Activated naive CD8-positive, alpha-beta T cell (primary cell): ENCODE measurements at regions not wholly inside any gene's neighbourhood (a gene's known extent, or its start where the extent isn't known, plus 50 kb on each side); places are given as distances from the start of the nearest gene placed in this dataset.

Experiments used
- H3K27ac Mint-ChIP-seq: one replicate; pipeline ENCODE4 v1.8.0; 2021; ENCODE audit warnings: mixed read lengths
- H3K27me3 Mint-ChIP-seq: one replicate; pipeline ENCODE4 v1.8.0; 2021; ENCODE audit warnings: mixed read lengths
- H3K36me3 Mint-ChIP-seq: one replicate; pipeline ENCODE4 v1.8.0; 2021; ENCODE audit warnings: mixed read lengths
- H3K4me1 Mint-ChIP-seq: one replicate; pipeline ENCODE4 v1.8.0; 2021; ENCODE audit warnings: low read depth, mixed read lengths
- H3K4me3 Mint-ChIP-seq: one replicate; pipeline ENCODE4 v1.8.0; 2021; ENCODE audit warnings: mild to moderate bottlenecking, mixed read lengths
- H3K9me3 Mint-ChIP-seq: one replicate; pipeline ENCODE4 v1.8.0; 2021; ENCODE audit warnings: low read depth, mixed read lengths

GRCh38 chr12:89016970-89017778, 335.1 kb downstream of the DUSP6 start:
- H3K4me3 Mint-ChIP-seq: no peak overlapping the region
- peaks cover 7% of the 10 kb centered on the region for H3K27me3 Mint-ChIP-seq
- peaks cover 12% of the 10 kb centered on the region for H3K4me1 Mint-ChIP-seq
- no peaks in the 10 kb centered on the region for H3K36me3 Mint-ChIP-seq
- no peaks in the 10 kb centered on the region for H3K9me3 Mint-ChIP-seq
- H3K27ac Mint-ChIP-seq: no peak overlapping the region

GRCh38 chr12:89015419-89015818, 336.9 kb downstream of the DUSP6 start:
- Mint-ChIP-seq H3K4me3 (no peak overlapping the region), H3K4me1 (peaks cover 7% of the 10 kb centered on the region), H3K27me3 (peaks cover 7% of the 10 kb centered on the region), H3K27ac (no peak overlapping the region), H3K9me3 (no peaks in the 10 kb centered on the region), H3K36me3 (no peaks in the 10 kb centered on the region)

GRCh38 chr12:88998421-88998820, 353.9 kb downstream of the DUSP6 start:
- Mint-ChIP-seq H3K36me3 (no peaks in the 10 kb centered on the region), H3K27me3 (peaks cover 10% of the 10 kb centered on the region), H3K4me3 (no peak overlapping the region), H3K27ac (no peak overlapping the region), H3K4me1 (no peaks in the 10 kb centered on the region), H3K9me3 (no peaks in the 10 kb centered on the region)

DNA sequence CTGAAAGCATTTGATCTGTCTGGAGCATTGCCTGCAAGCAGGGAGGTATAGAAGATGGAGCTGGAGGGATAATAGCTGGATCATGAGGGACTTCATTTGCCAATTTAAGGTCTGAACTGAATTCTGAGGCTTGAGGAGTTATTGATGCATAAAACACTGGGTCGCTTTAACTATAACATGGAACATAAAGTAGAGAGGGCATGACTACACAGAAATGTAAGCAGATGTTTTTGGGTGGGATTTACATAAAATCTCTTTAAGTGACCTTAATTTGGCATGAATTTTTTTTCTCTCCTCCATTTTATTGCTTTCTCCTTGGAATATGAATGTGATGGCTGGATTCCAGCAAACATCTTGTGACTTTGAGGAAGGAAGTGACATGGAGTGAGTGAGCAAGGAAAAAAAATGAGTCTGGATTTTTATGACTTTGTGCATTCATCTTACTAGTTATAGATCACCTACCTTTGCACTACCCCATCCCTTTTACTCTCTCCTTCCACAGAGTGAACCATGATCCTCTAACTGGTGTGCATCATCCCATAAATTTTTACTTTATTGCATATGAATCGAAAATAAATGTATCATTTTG, 356.0 kb downstream of the DUSP6 start:
- no peaks in the 10 kb centered on the region for H3K4me1 Mint-ChIP-seq
- H3K27ac Mint-ChIP-seq: no peak overlapping the region
- H3K4me3 Mint-ChIP-seq: no peak overlapping the region
- H3K9me3 Mint-ChIP-seq: no peaks in the 10 kb centered on the region
- no peaks in the 10 kb centered on the region for H3K36me3 Mint-ChIP-seq
- peaks cover 13% of the 10 kb centered on the region for H3K27me3 Mint-ChIP-seq

GRCh38 chr12:88994971-88995370, 357.3 kb downstream of the DUSP6 start:
- H3K36me3 Mint-ChIP-seq: no peaks in the 10 kb centered on the region
- no peaks in the 10 kb centered on the region for H3K4me1 Mint-ChIP-seq
- H3K4me3 Mint-ChIP-seq: no peak overlapping the region
- peaks cover 17% of the 10 kb centered on the region for H3K27me3 Mint-ChIP-seq
- no peaks in the 10 kb centered on the region for H3K9me3 Mint-ChIP-seq
- no peak overlapping the region for H3K27ac Mint-ChIP-seq

DNA sequence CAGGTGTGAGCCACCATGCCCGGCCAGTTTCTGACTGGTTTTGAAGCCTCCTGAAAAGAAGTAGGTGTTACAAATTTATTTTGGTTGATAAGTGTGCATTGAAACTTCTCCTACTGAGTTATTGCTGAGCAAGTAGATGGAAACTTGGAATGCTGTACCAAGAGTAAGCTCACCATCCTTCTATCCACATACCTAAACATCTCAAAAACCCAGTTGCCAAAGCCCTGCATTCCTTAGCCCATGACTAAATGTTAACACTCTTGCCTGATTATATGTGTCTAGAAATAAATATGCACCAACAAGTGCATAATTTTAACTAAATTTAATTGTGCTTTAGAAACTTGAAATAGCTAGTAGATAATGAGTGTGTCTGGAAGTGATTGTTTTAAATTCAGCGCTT, 357.8 kb downstream of the DUSP6 start:
- Mint-ChIP-seq H3K4me1 (no peaks in the 10 kb centered on the region), H3K9me3 (no peaks in the 10 kb centered on the region), H3K36me3 (no peaks in the 10 kb centered on the region), H3K27me3 (peaks cover 17% of the 10 kb centered on the region), H3K27ac (no peak overlapping the region), H3K4me3 (no peak overlapping the region)

GRCh38 chr12:88993651-88994050, 358.6 kb downstream of the DUSP6 start:
- Mint-ChIP-seq H3K4me3 (no peak overlapping the region), H3K27me3 (peaks cover 17% of the 10 kb centered on the region), H3K27ac (no peak overlapping the region), H3K4me1 (no peaks in the 10 kb centered on the region), H3K9me3 (no peaks in the 10 kb centered on the region), H3K36me3 (no peaks in the 10 kb centered on the region)

- Mint-ChIP-seq H3K27me3 (peaks cover 5% of the 10 kb centered on the region), H3K4me3 (no peak overlapping the region), H3K9me3 (no peaks in the 10 kb centered on the region), H3K36me3 (no peaks in the 10 kb centered on the region), H3K27ac (no peak overlapping the region), H3K4me1 (no peaks in the 10 kb centered on the region)
Measured at GRCh38 chr12:88986056-88986455, 366.2 kb downstream of the DUSP6 start.

- Mint-ChIP-seq H3K27me3 (peaks cover 4% of the 10 kb centered on the region), H3K9me3 (no peaks in the 10 kb centered on the region), H3K36me3 (no peaks in the 10 kb centered on the region), H3K4me1 (no peaks in the 10 kb centered on the region), H3K4me3 (no peak overlapping the region), H3K27ac (no peak overlapping the region)
Measured at GRCh38 chr12:88985631-88986030, 366.7 kb downstream of the DUSP6 start.

GRCh38 chr12:88985011-88985410, 367.3 kb downstream of the DUSP6 start:
- no peaks in the 10 kb centered on the region for H3K4me1 Mint-ChIP-seq
- H3K36me3 Mint-ChIP-seq: no peaks in the 10 kb centered on the region
- H3K4me3 Mint-ChIP-seq: no peak overlapping the region
- no peaks in the 10 kb centered on the region for H3K9me3 Mint-ChIP-seq
- H3K27ac Mint-ChIP-seq: no peak overlapping the region
- H3K27me3 Mint-ChIP-seq: peaks cover 9% of the 10 kb centered on the region

DNA sequence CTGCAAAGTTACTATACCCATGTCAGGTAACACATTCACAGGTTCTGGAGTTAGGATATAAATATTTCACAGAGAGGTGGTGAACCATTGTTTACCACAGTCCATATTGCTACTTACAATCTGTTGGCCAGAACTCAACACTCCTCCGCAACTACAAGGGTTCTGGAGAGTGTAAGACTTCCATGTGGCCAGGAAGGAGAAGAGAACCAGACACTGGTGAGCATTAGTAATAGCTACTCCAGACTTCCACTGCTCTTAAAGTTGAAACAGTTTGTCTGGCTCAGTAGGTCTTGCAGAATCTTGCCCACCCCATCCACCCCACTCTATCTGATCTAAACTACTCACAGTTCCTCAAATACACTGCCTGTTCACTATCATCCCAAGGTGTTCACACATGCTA, 369.6 kb downstream of the DUSP6 start:
- H3K27me3 Mint-ChIP-seq: peaks cover 12% of the 10 kb centered on the region
- no peaks in the 10 kb centered on the region for H3K9me3 Mint-ChIP-seq
- H3K4me3 Mint-ChIP-seq: no peak overlapping the region
- H3K4me1 Mint-ChIP-seq: no peaks in the 10 kb centered on the region
- no peaks in the 10 kb centered on the region for H3K36me3 Mint-ChIP-seq
- H3K27ac Mint-ChIP-seq: no peak overlapping the region

GRCh38 chr12:88977115-88977514, 375.2 kb downstream of the DUSP6 start:
- H3K4me1 Mint-ChIP-seq: no peaks in the 10 kb centered on the region
- no peak overlapping the region for H3K27ac Mint-ChIP-seq
- no peak overlapping the region for H3K4me3 Mint-ChIP-seq
- H3K9me3 Mint-ChIP-seq: no peaks in the 10 kb centered on the region
- peaks cover 13% of the 10 kb centered on the region for H3K27me3 Mint-ChIP-seq
- no peaks in the 10 kb centered on the region for H3K36me3 Mint-ChIP-seq

GRCh38 chr12:88973998-88974397, 378.3 kb downstream of the DUSP6 start:
- peaks cover 7% of the 10 kb centered on the region for H3K27me3 Mint-ChIP-seq
- H3K4me1 Mint-ChIP-seq: no peaks in the 10 kb centered on the region
- no peaks in the 10 kb centered on the region for H3K36me3 Mint-ChIP-seq
- no peaks in the 10 kb centered on the region for H3K9me3 Mint-ChIP-seq
- no peak overlapping the region for H3K27ac Mint-ChIP-seq
- H3K4me3 Mint-ChIP-seq: no peak overlapping the region

DNA sequence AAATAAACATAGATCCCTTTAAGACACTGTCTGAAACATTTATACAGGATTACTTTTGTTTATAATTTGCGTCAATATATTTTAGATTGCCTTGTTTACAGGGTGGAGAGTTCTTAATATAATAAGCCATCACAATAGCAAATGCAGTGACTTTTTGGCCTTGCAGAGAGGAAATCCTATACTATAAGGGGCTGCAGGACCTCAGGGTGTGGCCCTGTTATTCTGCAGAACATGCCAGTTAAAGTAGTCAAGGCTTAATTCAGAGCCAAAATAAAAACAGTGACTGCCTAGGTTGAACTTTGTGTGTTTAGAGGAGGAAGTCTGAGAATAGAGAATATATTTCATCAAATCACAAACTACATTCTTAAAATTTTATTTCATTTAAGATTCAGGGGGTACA, 381.6 kb downstream of the DUSP6 start:
- no peaks in the 10 kb centered on the region for H3K9me3 Mint-ChIP-seq
- no peaks in the 10 kb centered on the region for H3K4me1 Mint-ChIP-seq
- H3K27ac Mint-ChIP-seq: no peak overlapping the region
- no peaks in the 10 kb centered on the region for H3K36me3 Mint-ChIP-seq
- no peak overlapping the region for H3K4me3 Mint-ChIP-seq
- H3K27me3 Mint-ChIP-seq: peaks cover 2% of the 10 kb centered on the region

DNA sequence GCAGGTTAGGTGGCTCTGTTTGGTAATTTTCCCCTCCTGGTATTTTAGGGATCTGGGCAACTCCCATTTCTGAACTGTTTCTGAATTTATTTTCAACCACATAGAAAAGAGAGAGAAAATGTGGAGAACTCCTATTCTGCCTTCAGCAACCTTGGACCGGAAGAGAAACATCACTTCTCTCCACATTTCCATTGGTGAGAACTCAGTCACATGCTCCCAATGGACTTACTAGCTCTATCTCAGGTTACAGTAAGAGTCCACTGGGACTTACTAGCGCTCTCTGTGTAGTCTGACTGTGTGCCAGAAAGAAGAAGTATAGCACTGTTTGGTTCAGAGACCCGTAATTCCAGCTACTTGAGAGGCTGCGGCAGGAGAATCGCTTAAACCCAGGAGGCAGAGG, 383.2 kb downstream of the DUSP6 start:
- peaks cover 3% of the 10 kb centered on the region for H3K27me3 Mint-ChIP-seq
- H3K9me3 Mint-ChIP-seq: no peaks in the 10 kb centered on the region
- H3K27ac Mint-ChIP-seq: no peak overlapping the region
- no peaks in the 10 kb centered on the region for H3K4me1 Mint-ChIP-seq
- no peaks in the 10 kb centered on the region for H3K36me3 Mint-ChIP-seq
- H3K4me3 Mint-ChIP-seq: no peak overlapping the region
